ENCODE measurements at regions not wholly inside any gene's neighbourhood (a gene's known extent, or its start where the extent isn't known, plus 50 kb on each side); places are given as distances from the start of the nearest gene placed in this dataset.

GRCh38 chr4:30258949-30259348 lies 461.2 kb upstream of the PCDH7 start:
- no peak for TF ChIP-seq SP1 (IDR thresholded peaks at IDR 0.05)
- TF ChIP-seq FOXA1 (IDR thresholded peaks at IDR 0.05): no peak
- TF ChIP-seq, protein P1, sequence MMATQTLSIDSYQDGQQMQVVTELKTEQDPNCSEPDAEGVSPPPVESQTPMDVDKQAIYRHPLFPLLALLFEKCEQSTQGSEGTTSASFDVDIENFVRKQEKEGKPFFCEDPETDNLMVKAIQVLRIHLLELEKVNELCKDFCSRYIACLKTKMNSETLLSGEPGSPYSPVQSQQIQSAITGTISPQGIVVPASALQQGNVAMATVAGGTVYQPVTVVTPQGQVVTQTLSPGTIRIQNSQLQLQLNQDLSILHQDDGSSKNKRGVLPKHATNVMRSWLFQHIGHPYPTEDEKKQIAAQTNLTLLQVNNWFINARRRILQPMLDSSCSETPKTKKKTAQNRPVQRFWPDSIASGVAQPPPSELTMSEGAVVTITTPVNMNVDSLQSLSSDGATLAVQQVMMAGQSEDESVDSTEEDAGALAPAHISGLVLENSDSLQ (IDR thresholded peaks at IDR 0.05): no peak
- TF ChIP-seq L3MBTL2 (conservative IDR thresholded peaks at IDR 0.05): no peak

Measured in HEK293T (cell line).